Heart right ventricle (tissue), 16 donors: ENCODE measurements at regions not wholly inside any gene's neighbourhood (a gene's known extent, or its start where the extent isn't known, plus 50 kb on each side); places are given as distances from the start of the nearest gene placed in this dataset.

Experiments
- ATAC-seq, 8 donors: fragments of 200-7000 bp; cut with Tn5 transposase; one replicate each; pipeline ENCODE4 v1.9.1; 2020; ENCODE audit warnings: mild to moderate bottlenecking in 8 of 8, moderate library complexity in 8 of 8, moderate number of reproducible peaks in 1 of 8
- DNase-seq, 2 donors: peaks; one replicate each; pipeline ENCODE4 v3.0.0-alpha.2; 2020
- H3K27ac ChIP-seq, 10 donors: fragments of 200-600 bp; sonication (generic) in 2 of 10; one replicate each; pipeline versions ENCODE4 v1.5.0 to v1.8.0; 2020 to 2022; ENCODE audit warnings: mild to moderate bottlenecking in 3 of 10
- H3K27me3 ChIP-seq, 7 donors: fragments of 200-600 bp; one replicate each; pipeline ENCODE4 v1.8.0; 2021 to 2022; ENCODE audit warnings: mild to moderate bottlenecking in 2 of 7
- H3K36me3 ChIP-seq, 9 donors: fragments of 200-600 bp; sonication (generic) in 1 of 9; one replicate each; pipeline versions ENCODE4 v1.5.0 to v1.8.0; 2020 to 2022; ENCODE audit warnings: mild to moderate bottlenecking in 2 of 9
- H3K4me1 ChIP-seq, 9 donors: fragments of 200-600 bp; sonication (generic) in 1 of 9; one replicate each; pipeline versions ENCODE4 v1.5.0 to v1.8.0; 2020 to 2022; ENCODE audit warnings: mild to moderate bottlenecking in 4 of 9
- H3K4me3 ChIP-seq, 10 donors: fragments of 200-600 bp; sonication (generic) in 2 of 10; one replicate each; pipeline versions ENCODE4 v1.5.0 to v1.8.0; 2020 to 2022; ENCODE audit warnings: mild to moderate bottlenecking in 7 of 10, moderate library complexity in 2 of 10
- H3K9me3 ChIP-seq, 11 donors: fragments of 200-600 bp in 10 of 11; sonication (generic) in 2 of 11; one replicate each; pipeline versions ENCODE4 v1.5.0 to v1.8.0; 2013 to 2022; ENCODE audit warnings: mild to moderate bottlenecking in 2 of 11, control low read depth in 1 of 11, moderate library complexity in 1 of 11
- CTCF ChIP-seq, 9 donors: fragments of 200-600 bp; sonication (generic) in 2 of 9; IDR thresholded peaks; one replicate each; pipeline versions ENCODE4 v1.5.0 to v1.8.0; 2021 to 2022; ENCODE audit warnings: antibody characterized with exemption in 9 of 9, mild to moderate bottlenecking in 5 of 9, moderate library complexity in 1 of 9
- WGBS, 2 donors: extraction: QIAGEN DNeasy Blood & Tissue Kit; methylation state at CpG; one replicate each; pipeline ENCODE4 v1.1.7; 2013; ENCODE audit warnings: inconsistent platforms in 1 of 2; 5-methylcytosine and 5-hydroxymethylcytosine counted together
- intact Hi-C, 10 donors: fragments of 100-400 bp; cut with DNase I; formaldehyde crosslinking; loops; one replicate each; pipeline versions ENCODE4 v1.11.1 to v1.14.2; 2022
- donor health status: Arrhythmogenic right ventricular cardiomyopathy.
- donor health status: ischemic (EF 13 %, LVEDD 7.1; RV severe dilation, severe dysfunction).
- donor health status: healthy with polysubstance abuse.
- donor health status: DM: no; HTN: yes; CAD: no.
- donor health status: DM: no; HTN: no; CAD: no.
- donor health status: ischemic (EF 25% LVEDD 6.9; RV normal size, moderate dysfunction).
- donor health status: ischemic (EF 25% LVEDD 5.7; RV mildly dilated, moderate dysfunction).
- donor health status: healthy.
- donor health status: DM: yes; HTN: yes; CAD: no.
- donor health status: Ischemic cardiomyopathy.
- donor health status: ischemic (EF 35%, LVEDD 5.7; RV mildly dilated, moderate dysfunction).
- donor health status: nonischemic (EF 11% LVEDD 7.7; RV severe dilation, severe dysfunction).
- donor health status: DM: yes; HTN: yes; CAD: no.
- donor health status: PGD.
- donor health status: ischemic (EF 29% LVEDD 5.4; RV normal size, mild dysfunction).
- donor health status: nonischemic (EF 23%, LVEDD 6.1; RV moderate dilation, normal function).

GRCh38 chr2:57146951-57147350 lies 899.7 kb upstream of the VRK2 start:
- DNase-seq (no peak), ATAC-seq (no peak)
- peaks cover 0 to 43% (median 14%) of the 10 kb centered on the region in 11 donors for H3K9me3 ChIP-seq
- intact Hi-C loops: no loop called here
- no peak for TF ChIP-seq CTCF (IDR thresholded peaks at IDR 0.05)
- 38 to 43% methylated on average over 1 of the region's 1 CpG for WGBS, 2 donors
- H3K4me3 ChIP-seq: no peak overlapping the region
- H3K36me3 ChIP-seq: no peaks in the 10 kb centered on the region
- no peak overlapping the region for H3K27ac ChIP-seq
- H3K27me3 ChIP-seq: no peaks in the 10 kb centered on the region
- H3K4me1 ChIP-seq: no peaks in the 10 kb centered on the region

GRCh38 chr2:57156231-57156924 lies 890.2 kb upstream of the VRK2 start:
- no peak for DNase-seq
- intact Hi-C loops: no loop called here
- H3K9me3 ChIP-seq: peaks cover 0 to 13% (median 0%) of the 10 kb centered on the region in 11 donors
- no peak for TF ChIP-seq CTCF (IDR thresholded peaks at IDR 0.05)
- ATAC-seq: no peak
- H3K27ac ChIP-seq: no peak overlapping the region
- peaks cover 0 to 2% (median 0%) of the 10 kb centered on the region in 7 donors for H3K27me3 ChIP-seq
- H3K36me3 ChIP-seq: no peaks in the 10 kb centered on the region
- H3K4me3 ChIP-seq: no peak overlapping the region
- no peaks in the 10 kb centered on the region for H3K4me1 ChIP-seq
- 76 to 79% methylated on average over 2 of the region's 2 CpGs for WGBS, 2 donors

GRCh38 chr2:57160976-57161375 lies 885.6 kb upstream of the VRK2 start:
- DNase-seq: no peak
- Histone ChIP-seq H3K27me3 (peaks cover 0 to 2% (median 0%) of the 10 kb centered on the region in 7 donors), H3K9me3 (peaks cover 0 to 12% (median 0%) of the 10 kb centered on the region in 11 donors), H3K4me3 (no peak overlapping the region), H3K4me1 (no peaks in the 10 kb centered on the region), H3K27ac (no peak overlapping the region), H3K36me3 (no peaks in the 10 kb centered on the region)
- ATAC-seq: no peak
- no peak for TF ChIP-seq CTCF (IDR thresholded peaks at IDR 0.05)
- 82 to 89% methylated on average over 2 of the region's 2 CpGs for WGBS, 2 donors
- intact Hi-C loops: no loop called here

GRCh38 chr2:57177176-57177575 lies 869.4 kb upstream of the VRK2 start:
- TF ChIP-seq CTCF (IDR thresholded peaks at IDR 0.05): no peak
- Histone ChIP-seq H3K27ac (no peak overlapping the region), H3K27me3 (no peaks in the 10 kb centered on the region), H3K4me3 (no peak overlapping the region), H3K9me3 (peaks cover 0 to 4% (median 0%) of the 10 kb centered on the region in 11 donors), H3K36me3 (no peaks in the 10 kb centered on the region), H3K4me1 (no peaks in the 10 kb centered on the region)
- DNase-seq: no peak
- 69 to 78% methylated on average over 1 of the region's 1 CpG for WGBS, 2 donors
- no peak for ATAC-seq
- intact Hi-C loops: no loop called here
